RWPE2 (cell line): ENCODE measurements at regions not wholly inside any gene's neighbourhood (a gene's known extent, or its start where the extent isn't known, plus 50 kb on each side); places are given as distances from the start of the nearest gene placed in this dataset.

Experiments
- ATAC-seq: fragments of 200-7000 bp; cut with Tn5 transposase; 3 replicates; pipeline ENCODE4 v1.9.1; 2021; ENCODE audit warnings: low read depth
- DNase-seq: peaks from one replicate; pipeline ENCODE4 v3.0.0-alpha.2; 2020; ENCODE audit warnings: low spot score
- H3K27ac ChIP-seq: fragments of 450-650 bp; 2 replicates; pipeline ENCODE4 v1.5.1; 2017; ENCODE audit warnings: mild to moderate bottlenecking; ENCODE audit not compliant: poor library complexity, severe bottlenecking
- H3K27me3 ChIP-seq: fragments of 250-450 bp; sonication (Bioruptor Pico); 2 replicates; pipeline ENCODE4 v1.5.1; 2021; ENCODE audit warnings: mild to moderate bottlenecking, moderate library complexity; ENCODE audit not compliant: insufficient read depth, poor library complexity, severe bottlenecking
- H3K36me3 ChIP-seq: fragments of 250-450 bp; sonication (Bioruptor Pico); 2 replicates; pipeline ENCODE4 v1.5.1; 2020; ENCODE audit warnings: low read depth, mild to moderate bottlenecking, moderate library complexity
- H3K4me1 ChIP-seq: fragments of 250-450 bp; sonication (Bioruptor Pico); 2 replicates; pipeline ENCODE4 v1.5.1; 2021; ENCODE audit warnings: mild to moderate bottlenecking, moderate library complexity; ENCODE audit not compliant: insufficient read depth, poor library complexity, severe bottlenecking
- H3K4me3 ChIP-seq: fragments of 250-450 bp; sonication (Bioruptor Pico); 2 replicates; pipeline ENCODE4 v1.5.1; 2021; ENCODE audit warnings: mild to moderate bottlenecking, moderate library complexity; ENCODE audit not compliant: severe bottlenecking
- H3K9me3 ChIP-seq: fragments of 250-450 bp; sonication (Bioruptor Pico); 2 replicates; pipeline ENCODE4 v1.5.1; 2021; ENCODE audit warnings: mild to moderate bottlenecking, moderate library complexity; ENCODE audit not compliant: severe bottlenecking
- TF ChIP-seq, protein P1 (sequence below): fragments of 450-650 bp; IDR thresholded peaks from one replicate; pipeline ENCODE4 v1.5.1; 2017; ENCODE audit warnings: mild to moderate bottlenecking, moderate library complexity; ENCODE audit not compliant: poor library complexity, severe bottlenecking

DNA sequence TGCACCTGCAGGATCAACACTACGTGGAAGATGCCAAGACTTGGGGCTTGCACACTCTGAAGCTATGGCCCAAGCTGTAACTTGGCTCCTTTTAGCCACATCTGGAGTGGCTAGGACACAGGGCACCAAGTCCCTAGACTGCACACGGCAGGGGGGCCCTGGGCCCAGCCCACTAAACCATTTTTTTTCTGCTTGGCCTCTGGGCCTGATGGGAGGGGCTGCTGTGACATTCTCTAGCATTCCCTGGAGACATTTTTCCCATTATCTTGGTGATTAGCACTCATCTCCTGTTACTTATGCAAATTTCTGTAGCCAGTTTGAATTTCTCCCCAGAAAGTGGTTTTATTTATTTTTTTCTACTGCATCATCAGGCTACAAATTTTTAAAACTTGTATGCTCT is 1080.7 kb downstream of the LRFN5 start:
- no peaks in the 10 kb centered on the region for H3K36me3 ChIP-seq
- no peak overlapping the region for H3K4me3 ChIP-seq
- TF ChIP-seq, protein P1, sequence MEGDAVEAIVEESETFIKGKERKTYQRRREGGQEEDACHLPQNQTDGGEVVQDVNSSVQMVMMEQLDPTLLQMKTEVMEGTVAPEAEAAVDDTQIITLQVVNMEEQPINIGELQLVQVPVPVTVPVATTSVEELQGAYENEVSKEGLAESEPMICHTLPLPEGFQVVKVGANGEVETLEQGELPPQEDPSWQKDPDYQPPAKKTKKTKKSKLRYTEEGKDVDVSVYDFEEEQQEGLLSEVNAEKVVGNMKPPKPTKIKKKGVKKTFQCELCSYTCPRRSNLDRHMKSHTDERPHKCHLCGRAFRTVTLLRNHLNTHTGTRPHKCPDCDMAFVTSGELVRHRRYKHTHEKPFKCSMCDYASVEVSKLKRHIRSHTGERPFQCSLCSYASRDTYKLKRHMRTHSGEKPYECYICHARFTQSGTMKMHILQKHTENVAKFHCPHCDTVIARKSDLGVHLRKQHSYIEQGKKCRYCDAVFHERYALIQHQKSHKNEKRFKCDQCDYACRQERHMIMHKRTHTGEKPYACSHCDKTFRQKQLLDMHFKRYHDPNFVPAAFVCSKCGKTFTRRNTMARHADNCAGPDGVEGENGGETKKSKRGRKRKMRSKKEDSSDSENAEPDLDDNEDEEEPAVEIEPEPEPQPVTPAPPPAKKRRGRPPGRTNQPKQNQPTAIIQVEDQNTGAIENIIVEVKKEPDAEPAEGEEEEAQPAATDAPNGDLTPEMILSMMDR: no peak
- DNase-seq (no peak), ATAC-seq (no peak)
- H3K4me1 ChIP-seq: peaks cover 4% of the 10 kb centered on the region
- H3K27me3 ChIP-seq: peaks cover 17% of the 10 kb centered on the region
- no peaks in the 10 kb centered on the region for H3K9me3 ChIP-seq
- no peak overlapping the region for H3K27ac ChIP-seq

DNA sequence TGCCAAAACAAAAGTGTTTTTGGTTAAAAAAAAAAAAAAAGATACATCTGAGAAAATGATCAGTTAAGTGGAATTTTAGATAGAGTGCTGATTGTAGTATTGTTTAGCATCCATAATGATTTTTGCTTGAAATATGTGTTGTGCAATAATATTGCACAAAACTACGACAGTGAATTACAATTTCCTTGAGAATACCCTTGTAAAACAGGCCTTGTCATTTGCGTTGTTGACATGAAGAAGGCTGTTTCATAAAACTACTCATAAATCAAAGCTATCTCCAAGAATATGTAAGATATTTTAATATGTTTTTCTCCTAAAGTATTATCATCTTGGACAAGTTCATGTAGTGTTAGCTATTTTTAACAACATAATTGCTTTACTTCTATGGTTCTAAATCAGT is 1077.0 kb downstream of the LRFN5 start:
- TF ChIP-seq, protein P1: no peak
- Histone ChIP-seq H3K9me3 (no peaks in the 10 kb centered on the region), H3K4me3 (no peak overlapping the region), H3K4me1 (peaks cover 4% of the 10 kb centered on the region), H3K27ac (no peak overlapping the region), H3K27me3 (peaks cover 17% of the 10 kb centered on the region), H3K36me3 (no peaks in the 10 kb centered on the region)
- ATAC-seq: no peak
- DNase-seq: no peak

DNA sequence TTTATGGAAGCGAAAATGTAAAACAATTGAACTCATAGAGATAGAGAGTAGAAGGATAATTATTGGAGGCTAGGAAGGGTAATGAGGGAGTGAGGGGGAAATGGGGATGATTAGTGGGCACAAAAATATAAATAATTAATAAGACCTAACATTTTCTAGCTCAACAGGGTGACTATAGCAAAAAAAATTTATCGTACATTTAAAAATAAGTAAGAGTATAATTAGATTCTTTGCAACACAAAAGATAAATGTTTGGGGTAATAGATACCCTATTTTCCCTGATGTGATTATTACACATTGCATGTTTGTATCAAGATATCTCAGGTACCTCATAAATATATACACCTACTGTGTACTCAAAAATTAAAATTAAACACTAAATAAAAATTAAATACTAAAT is 1070.0 kb downstream of the LRFN5 start:
- no peak overlapping the region for H3K27ac ChIP-seq
- H3K36me3 ChIP-seq: no peaks in the 10 kb centered on the region
- H3K9me3 ChIP-seq: no peaks in the 10 kb centered on the region
- H3K4me3 ChIP-seq: no peak overlapping the region
- no peak for ATAC-seq
- DNase-seq: no peak
- H3K27me3 ChIP-seq: peaks cover 5% of the 10 kb centered on the region
- TF ChIP-seq, protein P1: no peak
- no peaks in the 10 kb centered on the region for H3K4me1 ChIP-seq

DNA sequence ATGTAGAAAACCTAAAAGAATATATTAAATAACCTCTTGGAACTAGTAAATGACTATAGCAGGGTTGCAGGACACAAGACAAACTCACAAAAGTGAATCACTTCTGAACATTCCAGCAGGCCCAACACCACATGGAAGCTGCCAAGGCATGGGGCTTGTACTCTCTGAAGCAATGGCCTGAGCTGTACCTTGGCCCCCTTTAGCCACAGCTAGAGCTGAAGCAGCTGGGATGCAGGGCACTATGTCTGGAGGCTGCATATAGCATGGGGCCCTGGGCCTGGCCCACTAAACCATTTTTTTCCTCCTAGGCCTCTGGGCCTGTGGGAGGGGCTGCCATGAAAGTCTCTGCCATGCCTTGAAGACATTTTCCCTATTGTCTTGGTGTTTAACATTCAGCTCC is 1067.3 kb downstream of the LRFN5 start:
- ATAC-seq (no peak), DNase-seq (no peak)
- Histone ChIP-seq H3K9me3 (no peaks in the 10 kb centered on the region), H3K27me3 (peaks cover 13% of the 10 kb centered on the region), H3K36me3 (no peaks in the 10 kb centered on the region), H3K4me1 (no peaks in the 10 kb centered on the region), H3K27ac (no peak overlapping the region), H3K4me3 (no peak overlapping the region)
- TF ChIP-seq, protein P1: no peak

DNA sequence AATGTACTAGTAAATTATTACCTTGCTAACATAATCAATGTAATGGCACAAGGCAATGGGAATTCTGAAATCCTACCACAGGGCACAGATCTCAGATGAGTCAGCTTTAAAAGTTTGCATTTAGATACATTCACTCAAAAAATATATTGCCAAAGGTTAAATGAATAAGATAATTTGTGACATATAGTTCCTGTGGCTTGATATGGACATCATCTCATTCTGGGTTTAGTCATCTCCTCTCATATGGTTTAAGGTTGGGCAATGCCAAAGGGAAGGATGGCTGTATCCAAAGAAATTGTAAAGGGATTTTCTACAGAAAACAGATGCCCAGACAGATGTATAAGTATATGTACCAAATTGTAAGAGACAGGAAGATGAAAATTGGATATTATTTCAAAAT is 1065.0 kb downstream of the LRFN5 start:
- Histone ChIP-seq H3K4me3 (no peak overlapping the region), H3K4me1 (no peaks in the 10 kb centered on the region), H3K9me3 (no peaks in the 10 kb centered on the region), H3K27ac (no peak overlapping the region), H3K36me3 (no peaks in the 10 kb centered on the region), H3K27me3 (peaks cover 26% of the 10 kb centered on the region)
- ATAC-seq (no peak), DNase-seq (no peak)
- TF ChIP-seq, protein P1: no peak
